Activated CD8-positive, alpha-beta T cell treated with anti-CD3 and anti-CD28 coated beads for 36 hours (primary cell): ENCODE measurements at regions not wholly inside any gene's neighbourhood (a gene's known extent, or its start where the extent isn't known, plus 50 kb on each side); places are given as distances from the start of the nearest gene placed in this dataset.

Experiments
- ATAC-seq: fragments of 200-7000 bp; cut with Tn5 transposase; one replicate; pipeline ENCODE4 v1.10.0; 2021; ENCODE audit warnings: mild to moderate bottlenecking, moderate library complexity
- CTCF ChIA-PET: fragments of 350-600 bp; sonication (Branson Sonifier 250); formaldehyde crosslinking; loops from one replicate; lab custom pipeline; 2021; ENCODE audit warnings: antibody characterized with exemption; lab: Charles Lee
- POLR2A ChIA-PET: fragments of 350-600 bp; sonication (Branson Sonifier 250); formaldehyde crosslinking; loops from one replicate; lab custom pipeline; 2021; ENCODE audit warnings: antibody characterized with exemption; lab: Charles Lee
- DNase-seq: peaks from one replicate; pipeline ENCODE4 v3.0.0-alpha.2; 2020
- H3K27ac Mint-ChIP-seq: one replicate; pipeline ENCODE4 v1.8.0; 2021; ENCODE audit warnings: mild to moderate bottlenecking, mixed read lengths
- H3K27me3 Mint-ChIP-seq: one replicate; pipeline ENCODE4 v1.8.0; 2021; ENCODE audit warnings: mixed read lengths
- H3K36me3 Mint-ChIP-seq: one replicate; pipeline ENCODE4 v1.8.0; 2021; ENCODE audit warnings: low read depth, mixed read lengths
- H3K4me1 Mint-ChIP-seq: one replicate; pipeline ENCODE4 v1.8.0; 2021; ENCODE audit warnings: low read depth, mixed read lengths
- H3K4me3 Mint-ChIP-seq: one replicate; pipeline ENCODE4 v1.8.0; 2021; ENCODE audit warnings: mild to moderate bottlenecking, moderate library complexity, mixed read lengths
- H3K9me3 Mint-ChIP-seq: one replicate; pipeline ENCODE4 v1.8.0; 2021; ENCODE audit warnings: mixed read lengths
- CTCF ChIP-seq: fragments of 200-600 bp; IDR thresholded peaks from one replicate; pipeline ENCODE4 v1.8.0; 2022; ENCODE audit warnings: antibody characterized with exemption, mild to moderate bottlenecking
- intact Hi-C: fragments of 100-400 bp; cut with micrococcal nuclease; formaldehyde crosslinking; loops from one replicate; pipeline ENCODE4 v1.10.0; 2022

- Mint-ChIP-seq H3K4me1 (no peaks in the 10 kb centered on the region), H3K27me3 (no peaks in the 10 kb centered on the region), H3K27ac (no peak overlapping the region), H3K9me3 (no peaks in the 10 kb centered on the region), H3K4me3 (no peak overlapping the region), H3K36me3 (no peaks in the 10 kb centered on the region)
- intact Hi-C loops, result no loop called here
- ATAC-seq (no peak), DNase-seq (no peak)
- POLR2A ChIA-PET, result no interaction called here
- CTCF ChIA-PET, result no interaction called here
- TF ChIP-seq CTCF, result no peak
These were observed 104.6 kb upstream of the ZC3H11B start for GRCh38 chr1:219717536-219717935.

DNA sequence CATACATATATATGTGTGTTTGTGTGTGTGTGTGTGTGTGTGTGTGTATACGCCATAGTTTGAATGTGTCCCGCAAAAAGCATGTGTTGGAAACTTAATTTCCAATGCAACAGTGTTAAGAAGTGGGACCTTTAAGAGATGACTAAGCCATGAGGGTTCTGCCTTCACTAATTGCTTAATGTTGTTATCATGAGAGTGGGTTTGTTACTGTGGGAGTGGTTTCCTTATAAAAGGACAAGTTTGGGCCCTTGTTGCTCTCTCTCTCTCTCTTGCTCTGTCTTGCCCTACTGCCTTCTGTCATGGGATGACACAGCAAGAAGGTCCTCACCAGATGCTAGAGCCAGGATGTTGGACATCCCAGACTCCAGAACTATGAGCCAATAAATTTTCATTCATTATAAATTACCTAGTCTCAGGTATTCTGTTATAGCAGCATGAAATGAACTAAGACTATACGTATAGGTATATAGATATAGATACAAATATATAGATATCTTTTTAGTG, 103.8 kb upstream of the ZC3H11B start:
- ATAC-seq, result no peak
- no peaks in the 10 kb centered on the region for H3K27me3 Mint-ChIP-seq
- TF ChIP-seq CTCF, result no peak
- no peak overlapping the region for H3K27ac Mint-ChIP-seq
- intact Hi-C loops, result no loop called here
- H3K9me3 Mint-ChIP-seq, result no peaks in the 10 kb centered on the region
- no peak overlapping the region for H3K4me3 Mint-ChIP-seq
- H3K4me1 Mint-ChIP-seq, result no peaks in the 10 kb centered on the region
- ChIA-PET POLR2A (no interaction called here), CTCF (no interaction called here)
- H3K36me3 Mint-ChIP-seq, result no peaks in the 10 kb centered on the region
- no peak for DNase-seq

DNA sequence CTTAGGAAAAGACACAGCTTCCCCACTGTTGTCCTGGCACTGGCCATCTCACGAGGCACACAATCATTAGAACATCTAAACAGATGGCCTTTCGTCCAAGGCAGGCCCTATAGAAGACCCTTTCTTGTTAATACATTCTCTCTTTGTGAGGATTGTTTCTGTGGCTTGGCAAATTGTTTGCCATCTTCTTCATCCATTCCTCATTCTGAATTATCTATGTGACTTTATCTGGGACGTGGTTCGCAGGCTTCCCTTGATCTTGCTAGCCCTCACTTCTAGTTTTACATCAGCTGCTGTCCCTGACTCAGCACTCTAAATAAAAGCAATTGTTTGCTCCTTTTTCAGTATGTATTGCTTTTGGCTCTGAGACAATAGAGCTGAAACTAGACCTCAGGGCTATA, 101.1 kb upstream of the ZC3H11B start:
- CTCF ChIA-PET, result no interaction called here
- H3K36me3 Mint-ChIP-seq, result no peaks in the 10 kb centered on the region
- H3K4me1 Mint-ChIP-seq, result no peaks in the 10 kb centered on the region
- no peak for DNase-seq
- POLR2A ChIA-PET, result no interaction called here
- H3K9me3 Mint-ChIP-seq, result no peaks in the 10 kb centered on the region
- intact Hi-C loops, result no loop called here
- no peak overlapping the region for H3K27ac Mint-ChIP-seq
- no peak for TF ChIP-seq CTCF
- ATAC-seq, result no peak
- no peak overlapping the region for H3K4me3 Mint-ChIP-seq
- H3K27me3 Mint-ChIP-seq, result no peaks in the 10 kb centered on the region

DNA sequence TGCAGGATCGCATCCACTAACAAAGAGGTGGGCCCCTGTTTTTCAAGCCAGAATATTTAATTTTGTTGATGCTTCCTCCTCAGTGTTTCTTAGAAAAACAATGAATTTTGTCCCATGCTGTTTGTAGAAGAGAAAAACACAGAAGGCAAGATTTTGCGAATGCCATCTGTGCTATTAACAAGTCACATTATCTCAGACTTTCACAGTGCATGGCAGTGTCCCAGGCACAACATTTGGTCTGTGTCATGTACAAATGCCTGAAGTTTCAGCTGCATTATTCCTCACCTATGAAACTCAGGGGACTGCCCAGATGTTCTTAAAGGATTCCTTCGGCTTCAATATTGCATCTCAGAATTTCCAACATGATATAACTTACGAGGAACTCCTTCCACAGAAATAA, 99.6 kb upstream of the ZC3H11B start:
- DNase-seq, result no peak
- Mint-ChIP-seq H3K27me3 (no peaks in the 10 kb centered on the region), H3K36me3 (no peaks in the 10 kb centered on the region), H3K27ac (no peak overlapping the region), H3K4me3 (no peak overlapping the region), H3K4me1 (no peaks in the 10 kb centered on the region), H3K9me3 (no peaks in the 10 kb centered on the region)
- POLR2A ChIA-PET, result no interaction called here
- no peak for ATAC-seq
- intact Hi-C loops, result no loop called here
- no peak for TF ChIP-seq CTCF
- CTCF ChIA-PET, result no interaction called here

- H3K4me3 Mint-ChIP-seq, result no peak overlapping the region
- no peak overlapping the region for H3K27ac Mint-ChIP-seq
- no peaks in the 10 kb centered on the region for H3K36me3 Mint-ChIP-seq
- H3K9me3 Mint-ChIP-seq, result no peaks in the 10 kb centered on the region
- H3K27me3 Mint-ChIP-seq, result no peaks in the 10 kb centered on the region
- intact Hi-C loops, result no loop called here
- ChIA-PET POLR2A (no interaction called here), CTCF (no interaction called here)
- no peaks in the 10 kb centered on the region for H3K4me1 Mint-ChIP-seq
- no peak for ATAC-seq
- no peak for TF ChIP-seq CTCF
- DNase-seq, result no peak
These were observed 97.8 kb upstream of the ZC3H11B start for GRCh38 chr1:219710529-219711194.
